Osteocyte (in vitro differentiated cells): ENCODE measurements at regions not wholly inside any gene's neighbourhood (a gene's known extent, or its start where the extent isn't known, plus 50 kb on each side); places are given as distances from the start of the nearest gene placed in this dataset.
"Not testable (repeated sequence)": the region's sequence is repeated elsewhere in the genome, so short reads cannot be mapped to it uniquely, and the experiment has no call there.

ENCODE experiments used
- DNase-seq: peaks from one replicate; pipeline ENCODE4 v3.0.0; 2021; ENCODE audit warnings: mixed read lengths; ENCODE audit not compliant: unreplicated experiment; ENCODE audit errors: extremely low spot score
- H3K27ac Mint-ChIP-seq: one replicate; pipeline ENCODE4 v1.8.0; 2021; ENCODE audit warnings: mild to moderate bottlenecking, mixed read lengths; ENCODE audit not compliant: unreplicated experiment
- H3K27me3 Mint-ChIP-seq: one replicate; pipeline ENCODE4 v1.8.0; 2021; ENCODE audit warnings: mixed read lengths; ENCODE audit not compliant: unreplicated experiment
- H3K36me3 Mint-ChIP-seq: one replicate; pipeline ENCODE4 v1.8.0; 2021; ENCODE audit warnings: mixed read lengths; ENCODE audit not compliant: unreplicated experiment
- H3K4me1 Mint-ChIP-seq: one replicate; pipeline ENCODE4 v1.8.0; 2021; ENCODE audit warnings: mixed read lengths; ENCODE audit not compliant: unreplicated experiment
- H3K4me3 Mint-ChIP-seq: one replicate; pipeline ENCODE4 v1.8.0; 2021; ENCODE audit warnings: mild to moderate bottlenecking, moderate library complexity, mixed read lengths; ENCODE audit not compliant: unreplicated experiment
- H3K9me3 Mint-ChIP-seq: one replicate; pipeline ENCODE4 v1.8.0; 2021; ENCODE audit warnings: mixed read lengths; ENCODE audit not compliant: unreplicated experiment
- CTCF ChIP-seq: fragments of 200-600 bp; sonication (generic); IDR thresholded peaks from 2 replicates; pipeline ENCODE4 v1.5.0; 2021; ENCODE audit warnings: antibody characterized with exemption, mild to moderate bottlenecking, moderate library complexity

- TF ChIP-seq CTCF = no peak
- H3K4me1 Mint-ChIP-seq = peaks cover 49% of the 10 kb centered on the region
- no peaks in the 10 kb centered on the region for H3K27me3 Mint-ChIP-seq
- H3K27ac Mint-ChIP-seq = no peak overlapping the region
- H3K4me3 Mint-ChIP-seq = no peak overlapping the region
- H3K9me3 Mint-ChIP-seq = peaks cover 5% of the 10 kb centered on the region
- DNase-seq = no peak
- H3K36me3 Mint-ChIP-seq = no peaks in the 10 kb centered on the region
Observed at GRCh38 chr5:124909734-124910133, 163.3 kb upstream of the ZNF608 start.

GRCh38 chr5:124910354-124911016 is 164.0 kb upstream of the ZNF608 start:
- Mint-ChIP-seq H3K36me3 (no peaks in the 10 kb centered on the region), H3K9me3 (peaks cover 5% of the 10 kb centered on the region), H3K27ac (no peak overlapping the region), H3K27me3 (no peaks in the 10 kb centered on the region), H3K4me3 (no peak overlapping the region), H3K4me1 (peaks cover 46% of the 10 kb centered on the region)
- no peak for TF ChIP-seq CTCF
- DNase-seq = no peak

GRCh38 chr5:124912638-124913328 is 166.3 kb upstream of the ZNF608 start:
- Mint-ChIP-seq H3K4me3 (no peak overlapping the region), H3K27ac (no peak overlapping the region)

DNA sequence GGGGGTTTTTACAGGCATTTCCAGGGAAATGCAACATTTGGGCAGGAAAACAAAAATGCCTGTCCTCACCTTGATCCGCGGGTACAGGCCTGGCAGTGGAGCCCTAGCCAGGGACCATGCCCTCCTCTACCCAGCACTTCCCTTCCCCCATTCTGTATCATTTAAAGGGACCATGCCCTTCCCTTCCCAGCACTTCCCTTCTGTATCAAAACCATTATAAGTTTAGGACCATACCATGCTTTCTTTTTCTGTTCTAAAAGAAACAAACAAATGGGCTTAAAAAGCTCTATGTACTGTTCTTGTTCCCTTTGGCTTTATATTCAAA is 166.9 kb upstream of the ZNF608 start:
- Mint-ChIP-seq H3K4me3 (no peak overlapping the region), H3K27ac (no peak overlapping the region), H3K4me1 (peaks cover 25% of the 10 kb centered on the region), H3K36me3 (no peaks in the 10 kb centered on the region), H3K27me3 (no peaks in the 10 kb centered on the region), H3K9me3 (peaks cover 5% of the 10 kb centered on the region)
- no peak for TF ChIP-seq CTCF
- no peak for DNase-seq

More at GRCh38 chr5:124912638-124913328, 166.3 kb upstream of the ZNF608 start:
- no peak for DNase-seq
- peaks cover 28% of the 10 kb centered on the region for H3K4me1 Mint-ChIP-seq
- H3K27me3 Mint-ChIP-seq = no peaks in the 10 kb centered on the region
- H3K36me3 Mint-ChIP-seq = no peaks in the 10 kb centered on the region
- TF ChIP-seq CTCF = no peak
- H3K9me3 Mint-ChIP-seq = peaks cover 5% of the 10 kb centered on the region

- H3K4me3 Mint-ChIP-seq, H3K9me3 Mint-ChIP-seq, H3K4me1 Mint-ChIP-seq, H3K27me3 Mint-ChIP-seq, DNase-seq, H3K27ac Mint-ChIP-seq, H3K36me3 Mint-ChIP-seq: not testable (repeated sequence)
Observed at GRCh38 chr5:124916313-124916712, 169.9 kb upstream of the ZNF608 start.
